Stomach (tissue), 8 donors: ENCODE measurements at regions not wholly inside any gene's neighbourhood (a gene's known extent, or its start where the extent isn't known, plus 50 kb on each side); places are given as distances from the start of the nearest gene placed in this dataset.
"Not testable (repeated sequence)": the region's sequence is repeated elsewhere in the genome, so short reads cannot be mapped to it uniquely, and the experiment has no call there.

ENCODE experiments used
- DNase-seq, 2 donors: peaks; one replicate each; pipeline versions ENCODE4 v3.0.0 to v3.0.0-alpha.2; 2013 to 2019
- H3K27ac ChIP-seq, 5 donors: fragments of 200-600 bp in 4 of 5; sonication (generic) in 4 of 5; one replicate each; pipeline ENCODE4 v1.5.1; 2013 to 2019; ENCODE audit warnings: mild to moderate bottlenecking in 1 of 5, moderate library complexity in 1 of 5
- H3K27me3 ChIP-seq, 3 donors: fragments of 200-600 bp; sonication (generic); one replicate each; pipeline ENCODE4 v1.5.1; 2017 to 2019; ENCODE audit warnings: mixed run types in 1 of 3
- H3K36me3 ChIP-seq, 4 donors: fragments of 200-600 bp; sonication (generic); 1 replicate in 3 of 4; 2 replicates in 1 of 4; pipeline ENCODE4 v1.5.1; 2016 to 2019
- H3K4me1 ChIP-seq, 4 donors: fragments of 200-600 bp; sonication (generic); one replicate each; pipeline ENCODE4 v1.5.1; 2016 to 2019
- H3K4me3 ChIP-seq, 4 donors: fragments of 200-600 bp; sonication (generic) in 3 of 4; one replicate each; pipeline ENCODE4 v1.5.1; 2016 to 2019; ENCODE audit warnings: mild to moderate bottlenecking in 1 of 4
- H3K9me3 ChIP-seq, 4 donors: fragments of 200-600 bp; sonication (generic); one replicate each; pipeline ENCODE4 v1.5.1; 2016 to 2019
- EP300 ChIP-seq: sonication (generic); formaldehyde crosslinking; IDR thresholded peaks from one replicate; pipeline ENCODE4 v1.6.1; 2017; ENCODE audit warnings: antibody characterized with exemption
- POLR2A ChIP-seq, 4 donors: fragments of 450-650 bp; IDR thresholded peaks; one replicate each; pipeline ENCODE4 v1.6.1; 2016; ENCODE audit warnings: antibody characterized with exemption in 4 of 4, control low read depth in 2 of 4, mild to moderate bottlenecking in 1 of 4, moderate library complexity in 1 of 4
- POLR2AphosphoS5 ChIP-seq, 3 donors: sonication (generic); formaldehyde crosslinking; IDR thresholded peaks; one replicate each; pipeline ENCODE4 v1.6.1; 2016; ENCODE audit warnings: antibody characterized with exemption in 3 of 3
- WGBS, 5 donors: extraction: QIAGEN DNeasy Blood & Tissue Kit in 3 of 5; methylation state at CpG; one replicate each; pipeline versions ENCODE4 v1.1.5 to v1.1.7; 2013 to 2018; 5-methylcytosine and 5-hydroxymethylcytosine counted together
- intact Hi-C: fragments of 100-400 bp; cut with DNase I; formaldehyde crosslinking; loops from one replicate; pipeline ENCODE4 v1.15.1; 2023; ENCODE audit warnings: low total_unique reads
- TF ChIP-seq, protein P1 (sequence below), 7 experiments: fragments of 450-650 bp in 4 of 7; fragments of 200-600 bp in 3 of 7; sonication (generic) in 3 of 7; IDR thresholded peaks; one replicate each; pipeline ENCODE4 v1.5.1; 2016 to 2019; ENCODE audit warnings: antibody characterized with exemption in 7 of 7, control low read depth in 2 of 7, mild to moderate bottlenecking in 1 of 7
- donor health status: healthy with polysubstance abuse.
- donor health status: Bipolar disorder and iron deficiency.
- donor health status: healthy.

DNA sequence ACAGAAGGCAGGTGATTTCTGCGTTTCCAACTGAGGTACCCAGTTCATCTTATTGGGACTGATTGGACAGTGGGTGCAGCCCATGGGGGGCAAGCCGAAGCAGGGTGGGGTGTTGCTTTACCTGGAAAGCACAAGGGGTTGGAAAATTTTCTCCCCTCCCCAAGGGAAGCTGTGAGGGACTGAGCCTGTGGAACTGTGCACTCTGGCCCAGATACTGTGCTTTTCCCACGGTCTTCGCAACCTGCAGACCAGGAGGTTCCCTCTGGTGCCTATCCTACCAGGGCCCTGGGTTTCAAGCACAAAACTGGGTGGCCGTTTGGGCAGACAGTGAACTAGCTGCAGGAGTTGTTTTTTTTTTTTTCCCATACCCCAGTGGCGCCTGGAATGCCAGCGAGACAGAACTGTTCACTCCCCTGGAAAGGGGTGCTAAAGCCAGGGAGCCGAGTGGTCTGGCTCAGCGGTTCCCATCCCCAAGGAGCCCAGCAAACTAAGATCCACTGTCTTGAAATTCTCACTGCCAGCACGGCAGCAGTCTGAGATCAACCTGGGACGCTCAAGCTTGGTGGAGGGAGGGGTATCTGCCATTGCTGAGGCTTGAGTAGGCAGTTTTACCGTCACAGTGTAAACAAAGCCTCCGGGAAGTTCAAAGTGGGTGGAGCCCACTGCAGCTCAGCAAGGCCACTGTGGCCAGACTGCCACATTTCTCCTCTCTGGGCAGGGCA, 97.2 kb downstream of the JRKL start:
- DNase-seq, result peak; percentile 49 to 85
- Histone ChIP-seq H3K36me3 (no peaks in the 10 kb centered on the region), H3K27ac (no peak overlapping the region), H3K4me1 (peaks cover 0 to 30% (median 9%) of the 10 kb centered on the region in 4 donors), H3K4me3 (peak overlapping the region in 2 of 4 donors; percentile 16 to 18), H3K9me3 (no peaks in the 10 kb centered on the region), H3K27me3 (no peaks in the 10 kb centered on the region)
- TF ChIP-seq, protein P1, sequence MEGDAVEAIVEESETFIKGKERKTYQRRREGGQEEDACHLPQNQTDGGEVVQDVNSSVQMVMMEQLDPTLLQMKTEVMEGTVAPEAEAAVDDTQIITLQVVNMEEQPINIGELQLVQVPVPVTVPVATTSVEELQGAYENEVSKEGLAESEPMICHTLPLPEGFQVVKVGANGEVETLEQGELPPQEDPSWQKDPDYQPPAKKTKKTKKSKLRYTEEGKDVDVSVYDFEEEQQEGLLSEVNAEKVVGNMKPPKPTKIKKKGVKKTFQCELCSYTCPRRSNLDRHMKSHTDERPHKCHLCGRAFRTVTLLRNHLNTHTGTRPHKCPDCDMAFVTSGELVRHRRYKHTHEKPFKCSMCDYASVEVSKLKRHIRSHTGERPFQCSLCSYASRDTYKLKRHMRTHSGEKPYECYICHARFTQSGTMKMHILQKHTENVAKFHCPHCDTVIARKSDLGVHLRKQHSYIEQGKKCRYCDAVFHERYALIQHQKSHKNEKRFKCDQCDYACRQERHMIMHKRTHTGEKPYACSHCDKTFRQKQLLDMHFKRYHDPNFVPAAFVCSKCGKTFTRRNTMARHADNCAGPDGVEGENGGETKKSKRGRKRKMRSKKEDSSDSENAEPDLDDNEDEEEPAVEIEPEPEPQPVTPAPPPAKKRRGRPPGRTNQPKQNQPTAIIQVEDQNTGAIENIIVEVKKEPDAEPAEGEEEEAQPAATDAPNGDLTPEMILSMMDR (IDR thresholded peaks at IDR 0.05), result no peak
- TF ChIP-seq POLR2A (IDR thresholded peaks at IDR 0.05) (no peak), EP300 (no peak), POLR2AphosphoS5 (IDR thresholded peaks at IDR 0.05) (peak in 1 of 3 donors; percentile 24)
- intact Hi-C loops, result no loop called here
- WGBS, 5 donors, result 40 to 50% (median 45%) methylated on average over 12 to 13 of the region's 13 CpGs

GRCh38 chr11:96488911-96489310, 99.1 kb downstream of the JRKL start:
- H3K9me3 ChIP-seq, DNase-seq, H3K27me3 ChIP-seq, H3K36me3 ChIP-seq, intact Hi-C loops, H3K4me3 ChIP-seq, H3K27ac ChIP-seq: not testable (repeated sequence)
- H3K4me1 ChIP-seq, result peaks cover 0 to 12% (median 6%) of the 10 kb centered on the region in 4 donors
- 86 to 91% (median 88%) methylated on average over 3 of the region's 3 CpGs for WGBS, 5 donors

DNA sequence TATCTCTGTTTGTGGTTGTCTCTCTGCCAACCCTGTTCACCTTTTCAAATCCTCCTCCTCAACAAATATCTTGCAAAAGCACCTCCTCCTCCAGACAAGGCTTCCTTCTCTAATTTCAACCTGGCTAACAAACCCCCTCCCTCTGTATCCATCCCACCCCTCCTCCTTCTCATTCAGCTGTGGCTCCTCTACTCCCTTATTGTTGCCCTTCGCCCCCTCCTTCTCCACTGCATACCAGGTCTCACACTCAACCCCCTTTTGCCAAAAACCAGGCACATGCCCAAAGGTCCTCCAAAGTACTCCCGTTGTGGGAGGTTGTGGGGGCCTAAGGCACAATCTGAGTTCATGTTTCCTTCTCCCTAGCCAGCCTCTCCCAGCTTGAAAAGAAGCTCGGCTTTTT, 110.6 kb downstream of the JRKL start:
- Histone ChIP-seq H3K4me3 (no peak overlapping the region), H3K9me3 (no peaks in the 10 kb centered on the region), H3K4me1 (no peaks in the 10 kb centered on the region), H3K27me3 (no peaks in the 10 kb centered on the region), H3K36me3 (no peaks in the 10 kb centered on the region), H3K27ac (no peak overlapping the region)
- intact Hi-C loops, result no loop called here
- no peak for DNase-seq
- TF ChIP-seq POLR2A (IDR thresholded peaks at IDR 0.05), result no peak
- TF ChIP-seq EP300, result no peak
- TF ChIP-seq, protein P1 (IDR thresholded peaks at IDR 0.05), result no peak
- TF ChIP-seq POLR2AphosphoS5 (IDR thresholded peaks at IDR 0.05), result no peak
- 66 to 74% (median 73%) methylated on average over 3 of the region's 3 CpGs for WGBS, 5 donors

DNA sequence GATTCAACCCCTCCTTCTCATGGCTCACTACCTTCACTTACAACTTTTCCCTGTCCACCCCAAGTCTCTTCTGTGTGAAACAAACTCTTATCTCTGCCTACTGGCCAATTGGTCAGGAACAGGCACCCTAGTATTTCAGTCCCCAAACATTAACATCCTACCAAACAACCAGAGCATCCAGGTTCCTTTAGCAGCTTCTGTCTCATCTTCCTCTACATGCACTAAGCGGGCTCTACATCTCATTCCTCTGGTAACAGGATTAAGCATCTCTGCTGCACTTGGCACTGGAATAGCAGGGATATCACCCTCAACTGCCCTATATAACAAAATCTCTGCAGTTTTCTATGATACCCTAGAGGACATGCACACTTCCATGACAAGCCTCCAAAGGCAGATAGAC, 116.2 kb downstream of the JRKL start:
- Histone ChIP-seq H3K9me3 (no peaks in the 10 kb centered on the region), H3K4me3 (no peak overlapping the region), H3K27ac (no peak overlapping the region), H3K36me3 (no peaks in the 10 kb centered on the region), H3K4me1 (no peaks in the 10 kb centered on the region), H3K27me3 (no peaks in the 10 kb centered on the region)
- intact Hi-C loops, result no loop called here
- DNase-seq, result no peak
- 89 to 100% (median 97%) methylated on average over 1 of the region's 1 CpG for WGBS, 5 donors
- TF ChIP-seq EP300 (no peak), POLR2AphosphoS5 (IDR thresholded peaks at IDR 0.05) (no peak), POLR2A (IDR thresholded peaks at IDR 0.05) (no peak)
- TF ChIP-seq, protein P1 (IDR thresholded peaks at IDR 0.05), result no peak

DNA sequence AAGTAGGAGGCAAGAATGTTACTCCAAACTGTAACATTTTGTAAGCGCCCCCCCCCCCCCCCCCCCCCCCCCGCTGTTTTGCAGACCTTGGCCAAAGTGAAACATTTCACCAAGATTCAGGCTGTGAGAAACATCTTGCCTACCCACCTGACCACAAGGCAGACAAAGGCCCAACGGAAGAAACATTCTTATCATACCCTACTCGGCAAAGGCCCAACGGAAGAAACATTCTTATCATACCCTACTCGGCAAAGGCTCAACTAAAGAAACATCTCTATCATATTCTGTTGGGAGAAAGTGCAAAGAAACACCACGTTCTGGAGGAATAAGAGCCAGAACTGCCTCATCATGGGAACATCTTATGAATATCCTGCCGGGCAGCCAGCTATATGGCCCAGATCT, 117.1 kb downstream of the JRKL start:
- intact Hi-C loops, result no loop called here

More for the DNA sequence above, 117.1 kb downstream of the JRKL start:
- no peaks in the 10 kb centered on the region for H3K36me3 ChIP-seq
- H3K4me3 ChIP-seq, result no peak overlapping the region
- H3K27ac ChIP-seq, result no peak overlapping the region
- WGBS, 5 donors, result 60 to 77% (median 72%) methylated on average over 7 to 8 of the region's 8 CpGs
- TF ChIP-seq EP300 (no peak), POLR2A (IDR thresholded peaks at IDR 0.05) (no peak), POLR2AphosphoS5 (IDR thresholded peaks at IDR 0.05) (no peak)
- TF ChIP-seq, protein P1 (IDR thresholded peaks at IDR 0.05), result no peak
- no peaks in the 10 kb centered on the region for H3K4me1 ChIP-seq
- no peaks in the 10 kb centered on the region for H3K9me3 ChIP-seq
- DNase-seq, result no peak
- no peaks in the 10 kb centered on the region for H3K27me3 ChIP-seq
